ENCODE measurements at regions not wholly inside any gene's neighbourhood (a gene's known extent, or its start where the extent isn't known, plus 50 kb on each side); places are given as distances from the start of the nearest gene placed in this dataset.
"Not testable (repeated sequence)": the region's sequence is repeated elsewhere in the genome, so short reads cannot be mapped to it uniquely, and the experiment has no call there.

DNA sequence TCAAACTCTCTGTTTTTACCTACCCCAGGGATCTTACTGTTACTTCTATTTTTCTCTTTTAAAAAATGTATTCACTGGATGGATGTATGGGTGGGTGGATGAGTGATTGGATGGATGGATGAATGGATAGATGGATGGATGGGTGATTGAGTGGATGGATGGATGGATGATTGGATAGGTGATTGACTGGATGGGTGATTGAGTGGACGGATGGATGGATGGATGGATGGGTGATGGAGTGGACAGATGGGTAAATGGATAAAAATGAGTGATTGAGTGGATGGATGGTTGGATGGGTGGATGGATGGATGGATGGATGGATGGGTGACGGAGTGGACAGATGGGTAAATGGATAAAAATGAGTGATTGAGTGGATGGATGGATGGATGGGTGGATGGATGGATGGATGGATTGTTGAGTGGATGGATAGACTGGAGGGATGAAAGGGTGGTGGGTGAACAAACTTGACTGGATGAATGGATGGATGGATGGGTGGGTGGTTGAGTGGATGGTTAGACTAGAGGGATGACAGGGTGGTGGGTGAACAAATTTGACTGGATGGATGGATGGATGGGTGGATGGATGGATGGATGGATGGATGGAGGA, 118.0 kb upstream of the ZBTB40 start:
- Histone ChIP-seq H3K36me3 (no peaks in the 10 kb centered on the region), H3K9me3 (no peaks in the 10 kb centered on the region), H3K4me1 (no peaks in the 10 kb centered on the region; the same call in 1 of the 2 replicates), H3K27me3 (no peaks in the 10 kb centered on the region), H3K4me3 (ENCODE audit: low read depth, low read length) (no peak overlapping the region)
- DNase-seq = no peak
- TF ChIP-seq, protein P1, sequence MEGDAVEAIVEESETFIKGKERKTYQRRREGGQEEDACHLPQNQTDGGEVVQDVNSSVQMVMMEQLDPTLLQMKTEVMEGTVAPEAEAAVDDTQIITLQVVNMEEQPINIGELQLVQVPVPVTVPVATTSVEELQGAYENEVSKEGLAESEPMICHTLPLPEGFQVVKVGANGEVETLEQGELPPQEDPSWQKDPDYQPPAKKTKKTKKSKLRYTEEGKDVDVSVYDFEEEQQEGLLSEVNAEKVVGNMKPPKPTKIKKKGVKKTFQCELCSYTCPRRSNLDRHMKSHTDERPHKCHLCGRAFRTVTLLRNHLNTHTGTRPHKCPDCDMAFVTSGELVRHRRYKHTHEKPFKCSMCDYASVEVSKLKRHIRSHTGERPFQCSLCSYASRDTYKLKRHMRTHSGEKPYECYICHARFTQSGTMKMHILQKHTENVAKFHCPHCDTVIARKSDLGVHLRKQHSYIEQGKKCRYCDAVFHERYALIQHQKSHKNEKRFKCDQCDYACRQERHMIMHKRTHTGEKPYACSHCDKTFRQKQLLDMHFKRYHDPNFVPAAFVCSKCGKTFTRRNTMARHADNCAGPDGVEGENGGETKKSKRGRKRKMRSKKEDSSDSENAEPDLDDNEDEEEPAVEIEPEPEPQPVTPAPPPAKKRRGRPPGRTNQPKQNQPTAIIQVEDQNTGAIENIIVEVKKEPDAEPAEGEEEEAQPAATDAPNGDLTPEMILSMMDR (IDR thresholded peaks at IDR 0.05; ENCODE audit: low read depth, low read length) = no peak

DNA sequence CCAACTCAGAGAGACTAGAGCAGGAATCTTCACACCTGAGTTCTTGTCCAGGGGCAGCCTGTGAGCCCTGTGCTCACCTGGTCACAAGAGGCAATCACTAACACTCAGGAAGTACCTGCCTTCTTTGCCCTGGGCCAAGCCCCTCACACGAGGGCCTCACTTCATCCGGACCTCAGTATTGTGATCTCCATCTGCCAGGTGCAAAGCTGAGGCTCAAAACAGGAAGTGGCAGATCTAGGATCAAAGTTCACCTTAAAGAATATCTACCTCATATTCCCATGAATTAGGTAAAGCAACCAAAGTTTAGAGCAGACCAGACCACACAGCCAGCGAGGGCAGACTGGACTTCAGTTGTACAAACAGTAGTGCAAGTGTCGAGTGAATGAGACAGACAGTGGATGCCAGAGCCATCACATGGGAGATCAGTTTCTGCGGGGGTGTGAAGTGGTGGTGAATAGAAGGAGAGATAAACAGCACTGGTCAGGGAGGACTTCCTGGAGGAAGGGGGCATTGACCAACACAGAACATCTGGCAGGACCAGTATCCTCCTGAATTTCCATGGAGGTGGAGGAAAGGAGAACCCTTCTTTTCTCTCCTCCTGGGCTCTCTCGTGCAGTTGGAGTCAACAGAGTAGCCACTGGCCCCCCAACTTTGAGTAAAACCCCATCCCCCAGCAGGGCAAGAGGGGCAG, 116.6 kb upstream of the ZBTB40 start:
- H3K36me3 ChIP-seq = no peaks in the 10 kb centered on the region
- TF ChIP-seq, protein P1 (IDR thresholded peaks at IDR 0.05; ENCODE audit: low read depth, low read length) = no peak
- no peaks in the 10 kb centered on the region for H3K27me3 ChIP-seq
- no peaks in the 10 kb centered on the region for H3K4me1 ChIP-seq
- no peak overlapping the region for H3K4me3 ChIP-seq (ENCODE audit: low read depth, low read length)
- H3K9me3 ChIP-seq = no peaks in the 10 kb centered on the region
- DNase-seq = no peak

DNA sequence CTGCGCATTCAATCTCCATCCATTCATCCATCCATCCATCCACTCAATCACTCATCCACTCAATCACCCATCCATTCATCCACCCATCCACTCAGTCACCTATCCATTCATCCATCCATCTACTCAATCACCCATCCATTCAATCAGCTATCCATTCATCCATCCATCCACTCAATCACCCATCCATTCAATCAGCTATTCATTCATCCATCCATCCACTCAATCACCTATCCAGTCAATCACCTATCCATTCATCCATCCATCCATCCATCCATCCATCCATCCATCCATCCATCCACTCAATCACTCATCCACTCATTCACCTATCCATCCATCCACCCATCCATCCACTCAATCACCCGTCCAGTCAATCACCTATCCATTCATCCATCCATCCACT, 115.4 kb upstream of the ZBTB40 start:
- not testable (repeated sequence) for H3K27me3 ChIP-seq; H3K4me3 ChIP-seq (ENCODE audit: low read depth, low read length); H3K36me3 ChIP-seq; H3K4me1 ChIP-seq; DNase-seq; H3K9me3 ChIP-seq

DNA sequence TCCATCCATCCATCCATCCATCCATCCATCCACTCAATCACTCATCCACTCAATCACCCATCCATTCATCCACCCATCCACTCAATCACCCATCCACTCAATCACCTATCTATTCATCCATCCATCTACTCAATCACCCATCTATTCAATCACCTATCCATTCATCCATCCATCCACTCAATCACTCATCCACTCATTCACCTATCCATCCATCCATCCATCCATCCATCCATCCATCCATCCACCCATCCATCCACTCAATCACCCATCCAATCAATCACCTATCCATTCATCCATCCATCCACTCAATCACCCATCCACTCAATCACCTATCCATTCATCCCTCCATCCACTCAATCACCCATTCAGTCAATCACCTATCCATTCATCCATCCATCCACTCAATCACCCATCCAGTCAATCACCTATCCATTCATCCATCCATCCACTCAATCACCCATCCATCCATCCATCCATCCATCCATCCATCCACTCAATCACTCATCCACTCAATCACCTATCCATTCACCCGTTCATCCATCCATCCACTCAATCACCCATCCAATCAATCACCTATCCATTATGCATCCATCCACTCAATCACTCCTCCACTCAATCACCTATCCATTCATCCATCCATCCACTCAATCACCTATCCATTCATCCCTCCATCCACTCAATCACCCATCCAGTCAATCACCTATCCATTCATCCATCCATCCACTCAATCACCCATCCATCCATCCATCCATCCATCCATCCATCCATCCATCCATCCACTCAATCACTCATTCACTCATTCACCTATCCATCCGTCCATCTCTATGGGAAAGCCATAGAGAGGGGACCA, 114.7 kb upstream of the ZBTB40 start:
- H3K4me3 ChIP-seq (ENCODE audit: low read depth, low read length); H3K27me3 ChIP-seq: not testable (repeated sequence)

DNA sequence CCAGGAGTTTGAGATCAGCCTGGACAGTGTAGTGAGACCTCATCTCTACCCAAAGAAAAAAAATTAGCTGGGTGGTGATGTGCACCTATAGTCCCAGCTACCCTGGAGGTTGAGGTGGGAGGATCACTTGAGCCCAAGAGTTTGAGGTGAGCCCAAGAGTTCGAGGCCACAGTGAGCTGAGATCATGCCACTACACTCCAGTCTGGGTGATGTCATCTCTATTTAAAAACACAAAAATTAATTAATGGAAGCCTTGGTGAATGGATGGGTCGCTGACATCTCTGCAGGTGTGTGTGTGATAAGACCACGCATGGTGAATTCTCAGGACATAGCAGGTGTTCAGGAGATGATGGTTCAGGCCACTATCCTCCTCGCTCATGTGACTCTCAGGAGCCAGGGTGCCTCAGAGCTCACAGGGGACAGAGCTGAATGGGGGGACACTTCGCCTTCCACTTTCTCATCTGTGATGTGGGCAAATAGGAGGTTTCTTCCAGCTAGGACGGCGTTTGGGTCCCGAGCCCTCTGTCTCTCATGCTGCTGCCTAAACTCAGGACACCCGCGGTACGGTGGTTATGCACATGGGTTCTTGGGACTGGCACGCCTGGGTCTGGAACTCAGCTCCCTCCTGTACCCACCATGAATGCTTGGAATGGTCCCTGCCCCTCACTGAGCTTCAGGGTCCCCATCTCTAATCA, 113.4 kb upstream of the ZBTB40 start:
- peaks cover 4% of the 10 kb centered on the region; the same call in 1 of the 2 replicates for H3K4me1 ChIP-seq
- H3K27me3 ChIP-seq = no peaks in the 10 kb centered on the region
- no peak overlapping the region for H3K4me3 ChIP-seq (ENCODE audit: low read depth, low read length)
- no peaks in the 10 kb centered on the region for H3K9me3 ChIP-seq
- TF ChIP-seq, protein P1 (IDR thresholded peaks at IDR 0.05; ENCODE audit: low read depth, low read length) = no peak
- DNase-seq = no peak
- no peaks in the 10 kb centered on the region for H3K36me3 ChIP-seq

More for the DNA sequence above, 114.7 kb upstream of the ZBTB40 start:
- not testable (repeated sequence) for H3K4me1 ChIP-seq, H3K36me3 ChIP-seq, DNase-seq, H3K9me3 ChIP-seq

DNA sequence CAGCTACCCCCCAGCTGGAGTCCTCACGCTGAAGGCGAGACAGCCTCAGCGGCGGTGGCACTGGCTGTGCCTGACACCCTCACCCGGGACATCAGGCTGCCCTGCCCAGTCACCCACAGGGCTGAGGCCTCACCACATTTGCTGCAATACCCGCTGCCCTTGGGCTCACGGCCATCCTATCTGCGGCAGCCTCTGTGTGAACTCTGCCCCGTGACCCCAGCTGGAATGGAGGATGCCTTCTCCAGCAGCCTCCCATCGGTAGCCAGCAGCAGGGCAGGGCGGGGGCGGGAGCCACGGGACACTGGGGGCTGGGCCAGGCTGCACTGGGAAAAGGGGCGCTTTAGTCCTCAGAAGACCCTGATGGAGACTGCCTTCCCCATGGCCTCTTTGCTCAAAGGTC, 112.4 kb upstream of the ZBTB40 start:
- TF ChIP-seq, protein P1 (IDR thresholded peaks at IDR 0.05; ENCODE audit: low read depth, low read length) = no peak
- DNase-seq = no peak
- Histone ChIP-seq H3K27me3 (no peaks in the 10 kb centered on the region), H3K9me3 (no peaks in the 10 kb centered on the region), H3K36me3 (no peaks in the 10 kb centered on the region), H3K4me3 (ENCODE audit: low read depth, low read length) (no peak overlapping the region), H3K4me1 (peaks cover 4% of the 10 kb centered on the region; the same call in 1 of the 2 replicates)

Data from BE2C (cell line).